Skeletal muscle tissue (tissue), 3 donors: ENCODE measurements at regions not wholly inside any gene's neighbourhood (a gene's known extent, or its start where the extent isn't known, plus 50 kb on each side); places are given as distances from the start of the nearest gene placed in this dataset.

Experiments
- H3K27ac ChIP-seq: one replicate; pipeline ENCODE4 v1.7.0; 2013; ENCODE audit warnings: mild to moderate bottlenecking, low read depth, low read length, inconsistent platforms
- H3K27me3 ChIP-seq, 3 donors: one replicate each; pipeline ENCODE4 v1.7.0; 2013; ENCODE audit warnings: low read length in 3 of 3; ENCODE audit not compliant: control insufficient read depth in 3 of 3, insufficient read depth in 3 of 3
- H3K36me3 ChIP-seq, 3 donors: one replicate each; pipeline ENCODE4 v1.7.0; 2013; ENCODE audit warnings: low read length in 3 of 3; ENCODE audit not compliant: control insufficient read depth in 3 of 3, insufficient read depth in 3 of 3
- H3K4me1 ChIP-seq, 3 donors: one replicate each; pipeline ENCODE4 v1.7.0; 2013; ENCODE audit warnings: low read length in 3 of 3, mild to moderate bottlenecking in 3 of 3; ENCODE audit not compliant: control insufficient read depth in 3 of 3, insufficient read depth in 3 of 3
- H3K4me3 ChIP-seq, 3 donors: one replicate each; pipeline ENCODE4 v1.7.0; 2013; ENCODE audit warnings: low read length in 3 of 3
- H3K9ac ChIP-seq, 3 donors: one replicate each; pipeline ENCODE4 v1.7.0; 2013; ENCODE audit warnings: low read length in 3 of 3, mild to moderate bottlenecking in 3 of 3, moderate library complexity in 2 of 3, low read depth in 1 of 3
- H3K9me3 ChIP-seq, 3 donors: one replicate each; pipeline ENCODE4 v1.7.0; 2013; ENCODE audit warnings: low read length in 3 of 3; ENCODE audit not compliant: control insufficient read depth in 3 of 3
- donor health status: Osteomylitis.

DNA sequence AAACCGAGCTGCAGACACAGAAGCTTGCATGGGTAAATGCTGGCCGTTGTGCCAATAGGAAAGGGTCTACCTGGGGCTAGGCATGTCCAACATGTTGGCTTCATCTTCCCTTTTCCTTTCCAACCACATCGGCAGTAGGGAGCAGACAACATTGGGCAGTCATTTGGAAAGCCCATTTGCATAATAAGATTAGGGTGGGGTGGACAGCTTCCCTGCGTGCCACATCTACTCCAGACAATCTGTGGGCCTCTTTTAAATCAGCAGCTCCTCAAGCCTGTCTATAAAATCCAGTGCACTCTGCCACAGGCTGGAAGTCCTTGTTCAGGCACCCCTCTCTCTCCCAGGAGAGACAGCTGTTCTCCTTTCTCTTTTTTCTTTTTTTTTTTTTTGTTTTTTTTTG lies 203.6 kb upstream of the KYNU start:
- Histone ChIP-seq H3K36me3 (no peaks in the 10 kb centered on the region), H3K27me3 (no peaks in the 10 kb centered on the region), H3K4me1 (no peaks in the 10 kb centered on the region), H3K27ac (no peak overlapping the region), H3K4me3 (no peak overlapping the region), H3K9ac (no peak overlapping the region), H3K9me3 (no peaks in the 10 kb centered on the region)

- no peak overlapping the region for H3K9ac ChIP-seq
- no peak overlapping the region for H3K27ac ChIP-seq
- H3K4me1 ChIP-seq: no peaks in the 10 kb centered on the region
- no peaks in the 10 kb centered on the region for H3K9me3 ChIP-seq
- H3K36me3 ChIP-seq: no peaks in the 10 kb centered on the region
- H3K27me3 ChIP-seq: no peaks in the 10 kb centered on the region
- no peak overlapping the region for H3K4me3 ChIP-seq
These were observed 204.8 kb upstream of the KYNU start for GRCh38 chr2:142672698-142673097.

DNA sequence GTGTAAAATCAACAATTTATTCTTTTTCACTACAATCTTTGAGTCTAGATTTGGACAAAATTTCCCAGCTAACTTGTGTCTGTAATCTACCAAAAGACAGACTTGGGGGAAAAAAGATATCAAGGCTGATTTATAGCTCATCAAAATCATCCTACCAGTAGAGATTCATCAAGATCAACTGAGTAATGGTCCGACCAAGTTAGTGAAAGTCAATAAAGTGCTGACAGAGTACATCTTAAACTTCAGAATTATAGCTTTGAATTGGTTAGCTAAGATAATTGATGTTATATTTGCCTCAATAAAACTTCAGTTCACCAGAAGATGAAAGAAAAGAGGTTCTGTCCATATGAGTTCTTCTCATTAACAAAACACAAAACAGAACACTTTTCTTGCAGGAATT lies 207.1 kb upstream of the KYNU start:
- Histone ChIP-seq H3K27ac (no peak overlapping the region), H3K9ac (no peak overlapping the region), H3K9me3 (no peaks in the 10 kb centered on the region), H3K4me3 (no peak overlapping the region), H3K27me3 (no peaks in the 10 kb centered on the region), H3K36me3 (no peaks in the 10 kb centered on the region), H3K4me1 (no peaks in the 10 kb centered on the region)

DNA sequence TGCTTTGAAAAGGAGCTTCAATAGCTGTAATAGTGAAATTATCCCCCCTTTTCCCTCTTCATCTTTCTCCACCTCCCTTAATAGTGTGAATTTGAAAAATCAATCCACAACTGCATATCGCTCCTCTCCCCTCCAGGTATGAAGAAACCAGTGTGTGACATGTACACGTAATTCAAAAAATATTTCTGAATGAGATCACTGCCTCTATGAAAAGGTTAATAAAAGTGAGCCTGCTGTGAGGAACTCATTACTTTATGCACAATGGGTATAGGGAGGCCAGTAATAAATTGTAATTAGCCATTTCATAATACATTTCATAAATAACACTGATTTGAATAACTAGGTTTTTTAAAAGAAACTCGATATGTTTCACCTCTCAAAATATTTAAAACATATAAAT lies 209.0 kb upstream of the KYNU start:
- H3K36me3 ChIP-seq: no peaks in the 10 kb centered on the region
- no peak overlapping the region for H3K9ac ChIP-seq

GRCh38 chr2:142665241-142665640 lies 212.2 kb upstream of the KYNU start:
- no peaks in the 10 kb centered on the region for H3K27me3 ChIP-seq
- H3K9ac ChIP-seq: no peak overlapping the region
- H3K36me3 ChIP-seq: no peaks in the 10 kb centered on the region
- H3K9me3 ChIP-seq: no peaks in the 10 kb centered on the region
- H3K27ac ChIP-seq: no peak overlapping the region
- H3K4me1 ChIP-seq: no peaks in the 10 kb centered on the region
- H3K4me3 ChIP-seq: no peak overlapping the region

More for the DNA sequence above, 209.0 kb upstream of the KYNU start:
- no peaks in the 10 kb centered on the region for H3K27me3 ChIP-seq
- no peak overlapping the region for H3K4me3 ChIP-seq
- H3K4me1 ChIP-seq: no peaks in the 10 kb centered on the region
- no peak overlapping the region for H3K27ac ChIP-seq
- H3K9me3 ChIP-seq: no peaks in the 10 kb centered on the region

DNA sequence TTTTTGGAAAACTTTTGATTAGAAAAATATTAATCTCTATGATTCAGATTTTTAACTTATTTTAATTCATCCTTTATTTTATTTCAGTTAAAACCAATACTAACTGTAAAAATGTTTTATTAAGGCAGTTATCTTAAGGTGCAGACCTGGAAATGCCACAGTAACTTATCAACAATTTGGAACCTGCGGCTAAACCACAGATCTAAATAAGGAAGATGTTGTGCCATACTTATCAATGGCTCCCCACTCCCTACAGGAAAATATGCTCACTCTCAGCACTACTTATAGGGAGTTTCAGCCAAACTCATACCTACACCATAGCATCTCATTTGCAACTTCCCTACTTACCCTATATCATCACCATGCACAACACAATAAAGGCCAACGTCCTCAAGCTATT lies 226.9 kb upstream of the KYNU start:
- H3K27ac ChIP-seq: no peak overlapping the region
- H3K4me1 ChIP-seq: no peaks in the 10 kb centered on the region
- no peak overlapping the region for H3K4me3 ChIP-seq
- H3K36me3 ChIP-seq: no peaks in the 10 kb centered on the region
- no peak overlapping the region for H3K9ac ChIP-seq
- H3K9me3 ChIP-seq: peaks cover 0 to 4% (median 0%) of the 10 kb centered on the region in 3 donors
- H3K27me3 ChIP-seq: no peaks in the 10 kb centered on the region

GRCh38 chr2:142649581-142649980 lies 227.9 kb upstream of the KYNU start:
- H3K9me3 ChIP-seq: peaks cover 0 to 4% (median 0%) of the 10 kb centered on the region in 3 donors
- no peak overlapping the region for H3K9ac ChIP-seq
- H3K27ac ChIP-seq: no peak overlapping the region
- no peak overlapping the region for H3K4me3 ChIP-seq
- no peaks in the 10 kb centered on the region for H3K4me1 ChIP-seq
- no peaks in the 10 kb centered on the region for H3K36me3 ChIP-seq
- no peaks in the 10 kb centered on the region for H3K27me3 ChIP-seq

GRCh38 chr2:142642650-142643049 lies 234.8 kb upstream of the KYNU start:
- Histone ChIP-seq H3K4me1 (no peaks in the 10 kb centered on the region), H3K27ac (no peak overlapping the region), H3K4me3 (no peak overlapping the region), H3K9me3 (peaks cover 0 to 3% (median 0%) of the 10 kb centered on the region in 3 donors), H3K27me3 (no peaks in the 10 kb centered on the region), H3K9ac (no peak overlapping the region), H3K36me3 (no peaks in the 10 kb centered on the region)

DNA sequence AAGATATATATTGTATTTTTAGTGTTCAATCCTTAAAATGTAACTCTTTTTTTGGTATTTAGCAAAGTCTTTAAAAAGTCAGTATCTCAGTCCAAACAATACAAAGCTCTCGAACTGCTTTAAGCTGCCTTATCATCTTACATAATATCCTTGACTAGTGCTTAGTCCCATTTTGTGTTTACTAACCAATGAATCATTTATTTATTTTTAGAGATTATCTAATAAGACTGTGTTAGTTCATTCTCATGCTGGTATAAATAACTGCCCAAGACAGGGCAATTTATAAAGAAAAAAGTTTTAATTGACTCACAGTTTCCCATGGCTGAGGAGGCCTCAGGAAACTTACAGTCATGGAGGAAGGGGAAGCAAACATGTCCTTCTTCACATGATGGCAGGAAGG lies 248.3 kb upstream of the KYNU start:
- Histone ChIP-seq H3K4me3 (no peak overlapping the region), H3K27ac (no peak overlapping the region), H3K4me1 (no peaks in the 10 kb centered on the region), H3K9ac (no peak overlapping the region), H3K36me3 (no peaks in the 10 kb centered on the region), H3K27me3 (no peaks in the 10 kb centered on the region), H3K9me3 (no peaks in the 10 kb centered on the region)

GRCh38 chr2:142621287-142621686 lies 256.2 kb upstream of the KYNU start:
- no peaks in the 10 kb centered on the region for H3K4me1 ChIP-seq
- H3K9ac ChIP-seq: no peak overlapping the region
- no peak overlapping the region for H3K4me3 ChIP-seq
- H3K9me3 ChIP-seq: no peaks in the 10 kb centered on the region
- no peaks in the 10 kb centered on the region for H3K27me3 ChIP-seq
- H3K36me3 ChIP-seq: no peaks in the 10 kb centered on the region
- H3K27ac ChIP-seq: no peak overlapping the region

DNA sequence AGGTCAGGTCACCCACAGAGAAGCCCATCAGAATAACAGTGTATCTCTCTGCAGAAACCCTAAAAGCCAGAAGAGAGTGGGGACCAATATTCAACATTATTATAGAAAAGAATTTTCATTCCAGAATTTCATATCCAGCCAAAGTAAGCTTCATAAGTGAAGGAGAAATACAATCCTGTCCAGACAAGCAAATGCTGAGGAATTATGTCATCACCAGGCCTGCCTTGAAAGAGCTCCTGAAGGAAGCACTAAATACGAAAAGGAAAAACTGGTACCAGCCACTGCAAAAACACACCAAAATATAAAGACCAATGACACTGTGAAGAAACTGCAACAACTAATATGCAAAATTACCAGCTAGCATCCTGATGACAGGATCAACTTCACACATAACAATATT lies 260.0 kb upstream of the KYNU start:
- Histone ChIP-seq H3K9me3 (no peaks in the 10 kb centered on the region), H3K36me3 (no peaks in the 10 kb centered on the region)

More for the DNA sequence above, 260.0 kb upstream of the KYNU start:
- Histone ChIP-seq H3K4me1 (no peaks in the 10 kb centered on the region), H3K27me3 (no peaks in the 10 kb centered on the region), H3K9ac (no peak overlapping the region), H3K4me3 (no peak overlapping the region), H3K27ac (no peak overlapping the region)
